ENCODE measurements at regions not wholly inside any gene's neighbourhood (a gene's known extent, or its start where the extent isn't known, plus 50 kb on each side); places are given as distances from the start of the nearest gene placed in this dataset.
"Not testable (repeated sequence)": the region's sequence is repeated elsewhere in the genome, so short reads cannot be mapped to it uniquely, and the experiment has no call there.

GRCh38 chr4:170491981-170492380 is 402.2 kb upstream of the AADAT start:
- DNase-seq (ENCODE audit: extremely low read depth, low read depth): no peak

GRCh38 chr4:170476351-170476750 is 386.6 kb upstream of the AADAT start:
- no peak for DNase-seq (ENCODE audit: extremely low read depth, low read depth)

GRCh38 chr4:170465429-170465828 is 375.7 kb upstream of the AADAT start:
- DNase-seq (ENCODE audit: extremely low read depth, low read depth): no peak

GRCh38 chr4:170464614-170465197 is 374.9 kb upstream of the AADAT start:
- DNase-seq (ENCODE audit: extremely low read depth, low read depth): no peak

GRCh38 chr4:170446782-170447181 is 357.0 kb upstream of the AADAT start:
- no peak for DNase-seq (ENCODE audit: extremely low read depth, low read depth)

GRCh38 chr4:170441146-170441545 is 351.4 kb upstream of the AADAT start:
- not testable (repeated sequence) for DNase-seq (ENCODE audit: extremely low read depth, low read depth)

- no peak for DNase-seq (ENCODE audit: extremely low read depth, low read depth)
These were observed 339.2 kb upstream of the AADAT start for GRCh38 chr4:170428929-170429328.

- DNase-seq (ENCODE audit: extremely low read depth, low read depth): no peak
These were observed 335.9 kb upstream of the AADAT start for GRCh38 chr4:170425521-170426143.

- no peak for DNase-seq (ENCODE audit: extremely low read depth, low read depth)
These were observed 335.3 kb upstream of the AADAT start for GRCh38 chr4:170425040-170425439.

GRCh38 chr4:170423137-170423536 is 333.4 kb upstream of the AADAT start:
- no peak for DNase-seq (ENCODE audit: extremely low read depth, low read depth)

- no peak for DNase-seq (ENCODE audit: extremely low read depth, low read depth)
These were observed 330.5 kb upstream of the AADAT start for GRCh38 chr4:170420255-170420693.

- no peak for DNase-seq (ENCODE audit: extremely low read depth, low read depth)
These were observed 325.2 kb upstream of the AADAT start for GRCh38 chr4:170414961-170415360.

GRCh38 chr4:170414360-170414759 is 324.6 kb upstream of the AADAT start:
- no peak for DNase-seq (ENCODE audit: extremely low read depth, low read depth)

- DNase-seq (ENCODE audit: extremely low read depth, low read depth): no peak
These were observed 324.2 kb upstream of the AADAT start for GRCh38 chr4:170413951-170414350.

GRCh38 chr4:170400361-170400760 is 310.6 kb upstream of the AADAT start:
- no peak for DNase-seq (ENCODE audit: extremely low read depth, low read depth)

- DNase-seq (ENCODE audit: extremely low read depth, low read depth): no peak
These were observed 310.0 kb upstream of the AADAT start for GRCh38 chr4:170399581-170400293.

- no peak for DNase-seq (ENCODE audit: extremely low read depth, low read depth)
These were observed 308.5 kb upstream of the AADAT start for GRCh38 chr4:170398218-170398617.

- DNase-seq (ENCODE audit: extremely low read depth, low read depth): no peak
These were observed 306.0 kb upstream of the AADAT start for GRCh38 chr4:170395773-170396172.

- no peak for DNase-seq (ENCODE audit: extremely low read depth, low read depth)
These were observed 301.4 kb upstream of the AADAT start for GRCh38 chr4:170391066-170391740.

GRCh38 chr4:170389411-170389810 is 299.7 kb upstream of the AADAT start:
- no peak for DNase-seq (ENCODE audit: extremely low read depth, low read depth)

GRCh38 chr4:170388255-170388654 is 298.5 kb upstream of the AADAT start:
- DNase-seq (ENCODE audit: extremely low read depth, low read depth): no peak

GRCh38 chr4:170386971-170387370 is 297.2 kb upstream of the AADAT start:
- no peak for DNase-seq (ENCODE audit: extremely low read depth, low read depth)

Measured in NCI-H460 (cell line).